CD4-positive, alpha-beta T cell treated with Interferon gamma for 1 hour (primary cell): ENCODE measurements at regions not wholly inside any gene's neighbourhood (a gene's known extent, or its start where the extent isn't known, plus 50 kb on each side); places are given as distances from the start of the nearest gene placed in this dataset.

Source experiments
- DNase-seq: peaks from one replicate; pipeline ENCODE4 v3.0.0-alpha.2; 2020

- DNase-seq = no peak
These were observed 522.6 kb downstream of the BNC2 start for GRCh38 chr9:16347886-16348285.

- no peak for DNase-seq
These were observed 521.9 kb downstream of the BNC2 start for GRCh38 chr9:16348531-16348930.

DNA sequence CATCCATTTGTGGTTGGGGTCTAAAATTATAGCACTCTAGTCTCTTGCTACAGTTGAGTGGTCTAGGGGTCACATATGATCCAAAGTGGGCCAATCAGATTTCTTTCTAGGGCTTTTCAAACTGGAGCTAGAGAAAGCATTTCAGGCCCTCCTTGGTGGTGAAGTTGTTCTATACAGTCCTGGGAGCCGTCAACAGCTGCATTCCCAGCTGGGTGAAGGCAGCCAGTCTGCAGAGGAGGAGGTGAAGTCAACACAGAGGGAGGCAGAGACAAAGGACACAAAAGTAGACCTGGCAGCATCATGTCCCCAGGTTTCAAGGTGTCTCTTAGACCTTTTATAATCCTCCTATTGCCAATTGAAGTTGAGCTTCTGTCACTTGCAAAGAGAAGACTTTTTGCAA lies 518.2 kb downstream of the BNC2 start:
- DNase-seq = no peak

DNA sequence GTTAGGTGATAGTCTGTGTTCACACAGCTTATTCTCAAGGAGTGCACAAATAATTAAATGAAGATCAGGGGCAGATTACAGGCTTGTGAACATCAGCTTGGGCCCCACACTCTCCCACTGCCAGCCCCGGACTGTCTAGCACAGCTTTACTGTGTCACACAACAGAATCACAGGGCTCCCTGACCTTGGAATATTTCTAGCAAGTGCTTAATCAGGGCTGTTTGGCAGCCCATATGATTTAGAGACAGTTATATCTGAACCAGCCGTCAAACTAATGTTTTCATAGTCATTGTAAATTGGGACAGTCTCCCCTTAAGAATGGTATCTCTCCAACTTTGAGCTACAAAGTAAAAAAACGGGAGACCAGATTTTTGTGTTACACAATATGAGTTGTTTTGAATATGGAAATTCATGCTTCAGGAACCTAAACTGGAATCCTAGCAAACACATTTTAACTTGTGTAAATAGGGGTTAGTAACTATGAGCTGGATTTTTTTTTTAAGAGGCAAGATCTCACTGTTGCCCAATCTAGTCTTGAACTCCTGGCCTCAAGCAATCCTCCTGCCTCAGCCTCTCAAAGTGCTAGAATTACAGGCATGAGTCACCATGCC lies 517.6 kb downstream of the BNC2 start:
- DNase-seq = no peak

DNA sequence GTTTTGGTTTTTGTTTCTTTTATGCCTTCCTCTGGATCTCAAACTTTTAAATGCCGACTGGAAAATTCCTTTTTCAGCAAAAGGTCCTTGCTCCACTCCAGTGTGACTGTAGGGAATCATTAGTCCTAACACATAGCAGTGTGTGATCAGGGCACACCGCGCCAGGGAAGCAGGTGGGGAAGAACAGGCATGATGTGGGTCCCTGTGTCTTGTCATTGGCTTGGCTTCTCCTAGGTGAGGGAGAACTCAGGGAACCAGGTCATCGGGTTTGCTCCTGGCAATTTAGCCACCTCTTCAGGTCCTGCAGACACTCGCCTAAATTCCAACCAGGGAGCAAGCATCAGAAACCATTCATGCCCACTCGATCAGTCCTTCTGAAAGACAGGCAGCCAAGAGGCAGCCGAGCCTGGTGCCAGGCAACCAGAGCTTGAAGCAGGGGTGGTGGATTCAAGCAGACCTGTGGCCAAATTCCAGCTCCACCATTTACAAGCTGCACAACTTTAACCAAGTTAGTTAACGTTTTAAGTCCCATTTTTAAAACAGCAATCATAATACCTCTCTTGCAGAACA lies 514.2 kb downstream of the BNC2 start:
- DNase-seq = no peak

GRCh38 chr9:16357828-16358227 lies 512.6 kb downstream of the BNC2 start:
- DNase-seq = no peak

- DNase-seq = no peak
These were observed 511.7 kb downstream of the BNC2 start for GRCh38 chr9:16358751-16359150.
